Large intestine (tissue), 3 donors: ENCODE measurements at regions not wholly inside any gene's neighbourhood (a gene's known extent, or its start where the extent isn't known, plus 50 kb on each side); places are given as distances from the start of the nearest gene placed in this dataset.
"Not testable (repeated sequence)": the region's sequence is repeated elsewhere in the genome, so short reads cannot be mapped to it uniquely, and the experiment has no call there.

ENCODE experiments used
- DNase-seq, 2 donors: peaks; one replicate each; pipeline versions ENCODE4 v3.0.0 to v3.0.0-alpha.2; 2013
- H3K27ac ChIP-seq: one replicate; pipeline ENCODE4 v1.5.1; 2013; ENCODE audit warnings: low read length
- H3K27me3 ChIP-seq: 2 replicates; pipeline ENCODE4 v1.6.1; 2013; ENCODE audit warnings: low read length; ENCODE audit not compliant: control insufficient read depth, insufficient read depth
- H3K36me3 ChIP-seq: 2 replicates; pipeline ENCODE4 v1.6.1; 2013; ENCODE audit warnings: low read length; ENCODE audit not compliant: control insufficient read depth, insufficient read depth
- H3K4me1 ChIP-seq: one replicate; pipeline ENCODE4 v1.6.1; 2013; ENCODE audit warnings: low read length; ENCODE audit not compliant: control insufficient read depth, insufficient read depth
- H3K4me3 ChIP-seq: one replicate; pipeline ENCODE4 v1.5.1; 2013; ENCODE audit warnings: low read length
- H3K9me3 ChIP-seq: one replicate; pipeline ENCODE4 v1.6.1; 2013; ENCODE audit warnings: mild to moderate bottlenecking, low read depth, low read length, moderate library complexity; ENCODE audit not compliant: control insufficient read depth
- WGBS: methylation state at CpG from one replicate; pipeline ENCODE4 v1.1.5; 2013; ENCODE audit warnings: low lambda C conversion rate; ENCODE audit not compliant: insufficient coverage; 5-methylcytosine and 5-hydroxymethylcytosine counted together

GRCh38 chr2:94600929-94601328 is 270.3 kb upstream of the TEKT4 start:
- H3K4me3 ChIP-seq, H3K27me3 ChIP-seq, H3K4me1 ChIP-seq, H3K9me3 ChIP-seq, H3K36me3 ChIP-seq, H3K27ac ChIP-seq, DNase-seq: not testable (repeated sequence)
- 100% methylated on average over 1 of the region's 4 CpGs for WGBS

GRCh38 chr2:94602466-94602865 is 268.8 kb upstream of the TEKT4 start:
- Histone ChIP-seq H3K4me1 (no peaks in the 10 kb centered on the region), H3K27me3 (no peaks in the 10 kb centered on the region), H3K9me3 (no peaks in the 10 kb centered on the region), H3K27ac (no peak overlapping the region), H3K4me3 (no peak overlapping the region), H3K36me3 (no peaks in the 10 kb centered on the region)
- no peak for DNase-seq
- WGBS, result no CpG with 5 or more reads among the region's 7 CpGs

- Histone ChIP-seq H3K27me3 (no peaks in the 10 kb centered on the region), H3K27ac (no peak overlapping the region), H3K36me3 (no peaks in the 10 kb centered on the region), H3K4me3 (no peak overlapping the region), H3K4me1 (no peaks in the 10 kb centered on the region), H3K9me3 (peaks cover 6% of the 10 kb centered on the region)
- no peak for DNase-seq
- WGBS, result no CpG with 5 or more reads among the region's 39 CpGs
These were observed 249.1 kb upstream of the TEKT4 start for GRCh38 chr2:94622113-94622618.

- no CpG with 5 or more reads among the region's 1 CpG for WGBS
These were observed 242.3 kb upstream of the TEKT4 start for GRCh38 chr2:94628953-94629352.

GRCh38 chr2:94641397-94641796 is 229.8 kb upstream of the TEKT4 start:
- WGBS, result no CpG with 5 or more reads among the region's 2 CpGs
- H3K4me1 ChIP-seq, DNase-seq, H3K36me3 ChIP-seq, H3K27ac ChIP-seq, H3K9me3 ChIP-seq, H3K4me3 ChIP-seq, H3K27me3 ChIP-seq: not testable (repeated sequence)

More at GRCh38 chr2:94628953-94629352, 242.3 kb upstream of the TEKT4 start:
- H3K27me3 ChIP-seq, H3K27ac ChIP-seq, H3K4me1 ChIP-seq, H3K4me3 ChIP-seq, H3K36me3 ChIP-seq, H3K9me3 ChIP-seq, DNase-seq: not testable (repeated sequence)

GRCh38 chr2:94652131-94652530 is 219.1 kb upstream of the TEKT4 start:
- not testable (repeated sequence) for H3K36me3 ChIP-seq, H3K9me3 ChIP-seq, DNase-seq, H3K4me3 ChIP-seq, H3K27me3 ChIP-seq, H3K27ac ChIP-seq, H3K4me1 ChIP-seq
- 40% methylated on average over 1 of the region's 5 CpGs for WGBS

- H3K36me3 ChIP-seq, H3K27ac ChIP-seq, DNase-seq, H3K4me3 ChIP-seq, H3K27me3 ChIP-seq, H3K4me1 ChIP-seq, H3K9me3 ChIP-seq: not testable (repeated sequence)
- no CpG with 5 or more reads among the region's 1 CpG for WGBS
These were observed 201.4 kb upstream of the TEKT4 start for GRCh38 chr2:94669858-94670257.

- not testable (repeated sequence) for H3K4me3 ChIP-seq, H3K4me1 ChIP-seq, H3K9me3 ChIP-seq, DNase-seq, H3K36me3 ChIP-seq, H3K27me3 ChIP-seq, H3K27ac ChIP-seq
- WGBS, result 100% methylated on average over 3 of the region's 3 CpGs
These were observed 177.0 kb upstream of the TEKT4 start for GRCh38 chr2:94694236-94694635.

- not testable (repeated sequence) for H3K4me3 ChIP-seq, H3K36me3 ChIP-seq, DNase-seq, H3K27ac ChIP-seq, H3K27me3 ChIP-seq, H3K4me1 ChIP-seq, H3K9me3 ChIP-seq
- no CpG with 5 or more reads among the region's 2 CpGs for WGBS
These were observed 162.2 kb upstream of the TEKT4 start for GRCh38 chr2:94708982-94709381.

GRCh38 chr2:94725543-94725942 is 145.7 kb upstream of the TEKT4 start:
- no peak for DNase-seq
- no CpG with 5 or more reads among the region's 11 CpGs for WGBS
- no peaks in the 10 kb centered on the region for H3K27me3 ChIP-seq
- H3K4me1 ChIP-seq, result no peaks in the 10 kb centered on the region
- no peak overlapping the region for H3K27ac ChIP-seq
- H3K36me3 ChIP-seq, result no peaks in the 10 kb centered on the region
- no peak overlapping the region for H3K4me3 ChIP-seq
- no peaks in the 10 kb centered on the region for H3K9me3 ChIP-seq

- H3K27ac ChIP-seq, H3K9me3 ChIP-seq, DNase-seq, H3K36me3 ChIP-seq, H3K4me1 ChIP-seq, H3K4me3 ChIP-seq, H3K27me3 ChIP-seq: not testable (repeated sequence)
- WGBS, result no CpG with 5 or more reads among the region's 34 CpGs
These were observed 135.7 kb upstream of the TEKT4 start for GRCh38 chr2:94735536-94735935.
